ENCODE measurements at regions not wholly inside any gene's neighbourhood (a gene's known extent, or its start where the extent isn't known, plus 50 kb on each side); places are given as distances from the start of the nearest gene placed in this dataset.
"Not testable (repeated sequence)": the region's sequence is repeated elsewhere in the genome, so short reads cannot be mapped to it uniquely, and the experiment has no call there.

DNA sequence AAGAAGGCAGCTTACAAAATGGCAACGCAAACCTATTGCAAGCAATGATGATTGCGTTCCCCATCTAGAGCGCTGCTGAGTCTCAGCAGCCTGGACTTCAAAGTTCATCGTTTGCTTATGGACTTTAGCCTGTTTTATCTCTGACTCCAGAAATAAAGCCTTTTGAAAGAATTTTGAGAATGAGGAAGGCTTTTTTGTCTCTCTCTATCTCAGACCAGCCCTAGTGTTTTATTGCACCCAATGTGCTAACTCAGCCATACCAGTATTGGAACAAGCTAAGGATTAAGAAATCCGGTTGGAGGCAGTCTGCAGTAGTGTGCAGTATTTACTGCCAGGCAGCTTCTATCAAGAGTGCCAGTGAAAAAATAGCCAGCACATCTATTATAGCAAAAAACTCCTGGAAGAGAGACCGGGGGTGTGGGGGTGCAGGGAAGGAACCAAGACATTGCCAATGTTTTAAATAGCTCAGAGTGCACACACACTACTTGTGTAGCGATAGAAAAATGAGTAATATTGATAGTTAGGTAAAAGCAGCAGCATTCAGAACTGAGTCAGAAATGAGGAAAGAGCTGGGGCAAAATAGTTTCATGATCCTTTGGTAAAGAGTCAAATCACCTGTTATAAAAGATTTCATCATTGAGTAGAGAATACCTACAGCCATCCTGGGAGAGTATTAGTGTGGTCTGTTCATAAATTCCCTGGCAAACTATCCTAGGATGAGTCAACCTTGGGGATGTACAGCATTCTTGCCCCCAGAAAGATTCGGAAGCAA is 219.0 kb downstream of the ZNF608 start:
- H3K27me3 ChIP-seq (replicated peaks; ENCODE audit: insufficient read depth) = peaks cover 22% of the 10 kb centered on the region; the same call in 1 of the 2 replicates
- no peaks in the 10 kb centered on the region for H3K79me2 ChIP-seq (ENCODE audit: insufficient read depth)
- no peak overlapping the region for H3K4me2 ChIP-seq (ENCODE audit: unreplicated experiment)
- H4K20me1 ChIP-seq (ENCODE audit: insufficient read depth) = no peaks in the 10 kb centered on the region
- H3F3A ChIP-seq (ENCODE audit: insufficient read depth) = no peaks in the 10 kb centered on the region
- no peak overlapping the region for H2AFZ ChIP-seq
- WGBS, 2 experiments (ENCODE audit: low coverage in 1 of 2, low lambda C conversion rate in 2 of 2, missing lambda C conversion rate in 2 of 2) = 22 to 23% methylated on average over 8 of the region's 8 CpGs
- H3K9me3 ChIP-seq (ENCODE audit: low read depth) = no peaks in the 10 kb centered on the region
- H3K27ac ChIP-seq = no peak overlapping the region
- peaks cover 6% of the 10 kb centered on the region; the same call in 1 of the 2 replicates for H3K4me1 ChIP-seq (ENCODE audit: insufficient read depth)
- in situ Hi-C loops (cut with MboI) = no loop called here
- TF ChIP-seq EZH2 (IDR thresholded peaks at IDR 0.05; ENCODE audit: insufficient read depth, poor library complexity, severe bottlenecking) (no peak), EZH2phosphoT487 (IDR thresholded peaks at IDR 0.05; ENCODE audit: insufficient read depth, low read depth) (no peak)
- no peaks in the 10 kb centered on the region for H3K36me3 ChIP-seq (ENCODE audit: low read depth)
- DNase-seq = peak; percentile 37
- no peaks in the 10 kb centered on the region for H3K9me2 ChIP-seq (ENCODE audit: insufficient read depth)
- no peak overlapping the region for H3K4me3 ChIP-seq
- no peak overlapping the region for H3K9ac ChIP-seq

DNA sequence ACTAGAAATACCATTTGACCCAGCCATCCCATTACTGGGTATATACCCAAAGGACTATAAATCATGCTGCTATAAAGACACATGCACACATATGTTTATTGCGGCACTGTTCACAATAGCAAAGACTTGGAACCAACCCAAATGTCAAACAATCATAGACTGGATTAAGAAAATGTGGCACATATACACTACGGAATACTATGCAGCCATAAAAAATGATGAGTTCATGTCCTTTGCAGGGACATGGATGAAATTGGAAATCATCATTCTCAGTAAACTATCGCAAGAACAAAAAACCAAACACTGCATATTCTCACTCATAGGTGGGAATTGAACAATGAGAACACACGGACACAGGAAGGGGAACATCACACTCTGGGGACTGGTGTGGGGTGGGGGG is 220.4 kb downstream of the ZNF608 start:
- H3K9ac ChIP-seq; DNase-seq; H3K36me3 ChIP-seq (ENCODE audit: low read depth); H4K20me1 ChIP-seq (ENCODE audit: insufficient read depth); H2AFZ ChIP-seq; H3K4me1 ChIP-seq (ENCODE audit: insufficient read depth); H3K9me2 ChIP-seq (ENCODE audit: insufficient read depth); H3K4me2 ChIP-seq (ENCODE audit: unreplicated experiment); H3K27ac ChIP-seq; in situ Hi-C loops (cut with MboI); H3K4me3 ChIP-seq; H3K9me3 ChIP-seq (ENCODE audit: low read depth); H3F3A ChIP-seq (ENCODE audit: insufficient read depth); H3K79me2 ChIP-seq (ENCODE audit: insufficient read depth): not testable (repeated sequence)
- WGBS, 2 experiments (ENCODE audit: low coverage in 1 of 2, low lambda C conversion rate in 2 of 2, missing lambda C conversion rate in 2 of 2) = 78 to 89% methylated on average over 3 to 4 of the region's 4 CpGs
- peaks cover 26% of the 10 kb centered on the region; the same call in 1 of the 2 replicates for H3K27me3 ChIP-seq (replicated peaks; ENCODE audit: insufficient read depth)

DNA sequence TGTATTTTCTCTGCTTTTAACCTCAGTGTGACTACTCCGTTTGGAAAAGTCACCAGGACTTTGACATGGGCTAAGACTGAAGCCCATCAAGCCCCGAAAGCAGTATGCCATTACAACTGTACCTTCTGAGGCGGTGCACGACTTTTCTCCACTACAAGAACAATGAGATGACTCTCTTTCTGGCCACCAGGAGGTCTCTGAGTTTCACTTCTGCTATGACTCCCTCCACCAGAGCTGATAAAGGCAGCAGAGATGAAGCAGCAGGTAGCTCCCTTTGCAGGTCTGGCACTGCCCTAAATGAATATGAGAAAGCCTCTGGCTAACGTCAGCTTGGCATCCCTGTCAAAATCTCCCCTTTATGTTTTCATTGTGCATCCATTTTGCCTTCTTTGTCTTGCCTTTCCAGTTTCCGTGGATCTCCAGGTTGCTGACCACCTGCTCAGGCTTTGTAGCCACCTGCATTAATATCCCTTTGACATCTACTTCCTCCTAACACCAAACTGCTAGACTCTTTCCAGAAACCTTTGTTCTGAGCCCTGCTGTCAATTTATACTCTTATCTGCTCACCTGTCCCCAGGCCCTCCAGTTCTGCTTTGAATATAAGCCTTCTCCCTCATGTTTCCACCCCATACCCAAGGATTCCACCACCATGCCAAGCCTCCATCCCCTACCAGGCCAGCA is 221.7 kb downstream of the ZNF608 start:
- Histone ChIP-seq H3K27me3 (replicated peaks; ENCODE audit: insufficient read depth) (peaks cover 26% of the 10 kb centered on the region; the same call in 1 of the 2 replicates), H3K9me3 (ENCODE audit: low read depth) (no peaks in the 10 kb centered on the region), H3K4me2 (ENCODE audit: unreplicated experiment) (no peak overlapping the region), H3K36me3 (ENCODE audit: low read depth) (no peaks in the 10 kb centered on the region), H3K4me1 (ENCODE audit: insufficient read depth) (peaks cover 10% of the 10 kb centered on the region), H3F3A (ENCODE audit: insufficient read depth) (no peaks in the 10 kb centered on the region), H3K9me2 (ENCODE audit: insufficient read depth) (no peaks in the 10 kb centered on the region), H3K79me2 (ENCODE audit: insufficient read depth) (no peaks in the 10 kb centered on the region), H3K27ac (no peak overlapping the region), H2AFZ (no peak overlapping the region), H3K4me3 (no peak overlapping the region), H4K20me1 (ENCODE audit: insufficient read depth) (no peaks in the 10 kb centered on the region), H3K9ac (no peak overlapping the region)
- in situ Hi-C loops (cut with MboI) = no loop called here
- no peak for DNase-seq
- WGBS, 2 experiments (ENCODE audit: low coverage in 1 of 2, low lambda C conversion rate in 2 of 2, missing lambda C conversion rate in 2 of 2) = 77 to 78% methylated on average over 6 of the region's 6 CpGs
- no peak for TF ChIP-seq EZH2 (IDR thresholded peaks at IDR 0.05; ENCODE audit: insufficient read depth, poor library complexity, severe bottlenecking)
- no peak for TF ChIP-seq EZH2phosphoT487 (IDR thresholded peaks at IDR 0.05; ENCODE audit: insufficient read depth, low read depth)

DNA sequence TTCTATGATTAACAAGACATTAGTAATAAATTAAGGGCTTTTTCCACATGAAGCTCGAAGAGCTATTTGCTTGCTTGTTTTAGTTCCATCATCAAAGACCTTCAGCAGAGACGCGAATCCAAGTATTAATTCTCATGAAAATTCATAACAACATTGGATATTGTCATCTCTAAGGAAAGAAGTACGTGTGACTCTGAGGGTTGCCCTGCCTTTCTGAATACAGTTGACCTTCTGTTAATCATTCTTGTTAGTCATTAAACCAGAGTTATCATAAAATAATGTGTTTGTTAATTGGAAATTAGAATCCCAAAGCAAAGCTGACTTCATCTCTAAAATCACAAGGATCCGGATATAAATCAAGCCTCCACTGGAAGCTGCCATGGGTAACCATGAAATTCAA is 222.5 kb downstream of the ZNF608 start:
- H3K27me3 ChIP-seq (replicated peaks; ENCODE audit: insufficient read depth) = peaks cover 26% of the 10 kb centered on the region; the same call in 1 of the 2 replicates
- no peaks in the 10 kb centered on the region for H3K9me2 ChIP-seq (ENCODE audit: insufficient read depth)
- H3K79me2 ChIP-seq (ENCODE audit: insufficient read depth) = no peaks in the 10 kb centered on the region
- in situ Hi-C loops (cut with MboI) = no loop called here
- H2AFZ ChIP-seq = no peak overlapping the region
- no peaks in the 10 kb centered on the region for H3F3A ChIP-seq (ENCODE audit: insufficient read depth)
- H4K20me1 ChIP-seq (ENCODE audit: insufficient read depth) = no peaks in the 10 kb centered on the region
- no peak overlapping the region for H3K9ac ChIP-seq
- no peak for DNase-seq
- no peaks in the 10 kb centered on the region for H3K9me3 ChIP-seq (ENCODE audit: low read depth)
- H3K4me1 ChIP-seq (ENCODE audit: insufficient read depth) = peaks cover 18% of the 10 kb centered on the region
- WGBS, 2 experiments (ENCODE audit: low coverage in 1 of 2, low lambda C conversion rate in 2 of 2, missing lambda C conversion rate in 2 of 2) = 22 to 24% methylated on average over 5 of the region's 5 CpGs
- TF ChIP-seq EZH2phosphoT487 (IDR thresholded peaks at IDR 0.05; ENCODE audit: insufficient read depth, low read depth) = no peak
- no peak for TF ChIP-seq EZH2 (IDR thresholded peaks at IDR 0.05; ENCODE audit: insufficient read depth, poor library complexity, severe bottlenecking)
- no peaks in the 10 kb centered on the region for H3K36me3 ChIP-seq (ENCODE audit: low read depth)
- no peak overlapping the region for H3K4me2 ChIP-seq (ENCODE audit: unreplicated experiment)
- no peak overlapping the region for H3K27ac ChIP-seq
- no peak overlapping the region for H3K4me3 ChIP-seq
